GM12875 (cell line): ENCODE measurements at regions not wholly inside any gene's neighbourhood (a gene's known extent, or its start where the extent isn't known, plus 50 kb on each side); places are given as distances from the start of the nearest gene placed in this dataset.
"Not testable (repeated sequence)": the region's sequence is repeated elsewhere in the genome, so short reads cannot be mapped to it uniquely, and the experiment has no call there.

Source experiments
- H3K4me3 ChIP-seq: one replicate; pipeline ENCODE4 v1.5.1; 2011; ENCODE audit warnings: low read depth, low read length, control low read depth
- CTCF ChIP-seq: IDR thresholded peaks from 2 replicates; pipeline ENCODE4 v1.5.1; 2011; ENCODE audit warnings: low read depth, mild to moderate bottlenecking, control low read depth, inconsistent platforms, low read length, moderate library complexity, borderline replicate concordance; ENCODE audit not compliant: insufficient read depth

GRCh38 chr7:3162289-3162688 lies 118.6 kb upstream of the CARD11 start:
- no peak overlapping the region for H3K4me3 ChIP-seq
- TF ChIP-seq CTCF, result no peak

GRCh38 chr7:3162798-3163197 lies 119.1 kb upstream of the CARD11 start:
- H3K4me3 ChIP-seq, result not testable (repeated sequence)

GRCh38 chr7:3164380-3164792 lies 120.7 kb upstream of the CARD11 start:
- H3K4me3 ChIP-seq, result no peak overlapping the region
- TF ChIP-seq CTCF, result no peak

- no peak for TF ChIP-seq CTCF
Observed at GRCh38 chr7:3165681-3166580, 122.3 kb upstream of the CARD11 start.

GRCh38 chr7:3167551-3167950 lies 123.9 kb upstream of the CARD11 start:
- no peak for TF ChIP-seq CTCF
- no peak overlapping the region for H3K4me3 ChIP-seq

More at GRCh38 chr7:3165681-3166580, 122.3 kb upstream of the CARD11 start:
- no peak overlapping the region for H3K4me3 ChIP-seq

GRCh38 chr7:3168370-3168769 lies 124.7 kb upstream of the CARD11 start:
- no peak overlapping the region for H3K4me3 ChIP-seq
- TF ChIP-seq CTCF, result no peak

- no peak overlapping the region for H3K4me3 ChIP-seq
- no peak for TF ChIP-seq CTCF
Observed at GRCh38 chr7:3168869-3169268, 125.2 kb upstream of the CARD11 start.
